IPS-NIHi7 (cell line): ENCODE measurements at regions not wholly inside any gene's neighbourhood (a gene's known extent, or its start where the extent isn't known, plus 50 kb on each side); places are given as distances from the start of the nearest gene placed in this dataset.

Experiments used
- DNase-seq: peaks from one replicate; pipeline ENCODE4 v3.0.0; 2012; ENCODE audit warnings: mixed read lengths; ENCODE audit errors: extremely low spot score

DNA sequence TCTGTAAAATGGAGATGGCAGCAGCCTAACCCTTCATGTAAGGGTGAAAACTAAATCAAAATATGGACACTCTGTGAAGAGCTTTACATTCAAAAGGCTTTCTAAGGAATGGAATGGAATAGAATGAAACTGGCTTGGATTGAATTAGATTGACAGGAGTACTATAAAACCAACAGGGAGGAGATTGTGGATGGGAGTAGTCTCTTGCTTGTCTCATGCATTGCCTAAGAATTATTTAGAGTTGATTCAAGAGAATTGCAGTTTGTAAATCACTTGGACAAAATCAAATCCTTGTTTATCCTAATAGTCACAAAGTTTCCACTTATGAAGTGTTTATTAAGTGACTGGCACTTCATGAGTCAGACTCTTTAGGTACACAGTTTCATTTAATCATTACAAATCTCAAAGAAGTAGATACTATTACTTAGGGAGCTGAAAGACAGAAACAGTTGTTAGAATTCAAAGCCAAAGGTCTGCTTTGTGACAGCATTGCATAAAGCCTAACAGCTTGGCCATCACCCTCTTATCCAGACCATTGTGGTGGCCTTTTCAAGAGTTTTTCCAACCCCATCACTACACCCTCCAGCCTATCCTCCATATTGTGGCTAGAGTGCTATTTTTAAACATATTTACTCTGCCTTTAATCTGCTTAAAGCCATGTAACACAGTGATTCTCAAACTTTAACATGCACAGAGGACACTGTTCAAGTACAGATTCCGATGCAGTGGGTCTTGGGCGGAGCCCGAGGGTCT is 91.9 kb upstream of the GHITM start:
- no peak for DNase-seq

DNA sequence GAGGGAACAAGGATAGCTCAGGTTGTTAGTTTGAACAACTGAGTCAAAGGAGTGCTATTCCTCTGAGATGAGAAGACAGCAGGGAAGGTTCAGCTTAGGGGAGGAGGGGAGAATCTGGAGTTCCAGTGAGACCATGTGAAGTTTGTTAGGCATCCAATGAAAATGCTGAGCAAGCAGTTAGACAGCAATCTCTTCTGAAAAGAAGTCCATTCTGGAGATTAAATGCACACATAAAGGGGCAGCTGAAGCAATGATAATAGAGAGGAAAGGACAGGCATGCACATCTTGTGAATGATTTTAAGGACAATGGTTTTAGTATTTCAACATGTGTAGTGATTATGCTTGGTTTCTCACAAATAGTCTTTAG is 89.7 kb upstream of the GHITM start:
- no peak for DNase-seq

DNA sequence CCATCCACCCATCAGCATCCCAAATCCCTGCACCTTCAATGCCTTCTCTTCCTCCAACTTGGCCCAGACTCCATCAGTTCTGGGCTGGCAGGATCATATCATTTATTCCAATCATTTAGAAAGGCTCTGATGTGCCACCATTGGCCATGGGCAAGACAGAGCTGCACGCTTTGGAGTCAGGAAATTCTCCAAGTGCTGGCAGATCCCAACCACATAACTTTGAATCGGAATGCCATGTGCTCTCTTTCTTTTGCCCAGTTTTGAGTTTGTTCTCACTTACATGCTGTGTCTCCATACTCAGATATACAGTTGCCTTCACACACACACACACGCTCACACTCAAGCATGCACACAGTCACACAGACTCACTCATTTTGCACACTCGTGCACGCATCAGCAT is 85.7 kb upstream of the GHITM start:
- no peak for DNase-seq

DNA sequence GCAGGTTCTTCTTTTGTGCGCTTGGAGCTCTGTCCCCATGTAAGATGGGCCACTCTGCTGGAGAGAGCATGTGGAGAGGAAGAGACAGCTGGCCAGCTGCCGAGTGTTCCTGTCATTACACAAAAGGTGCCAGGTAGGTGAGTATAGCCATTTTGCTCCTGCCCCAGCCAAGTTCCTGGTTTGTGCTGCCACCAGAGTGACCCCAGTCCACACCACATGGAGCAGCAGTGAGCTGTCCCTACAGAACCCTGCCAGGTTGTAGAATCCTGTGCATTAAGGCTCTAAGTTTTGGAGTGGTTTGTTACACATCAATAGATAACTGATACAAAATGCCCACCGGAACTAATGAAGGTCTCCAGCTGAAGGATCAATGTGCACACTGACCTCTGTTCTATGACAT is 84.6 kb upstream of the GHITM start:
- DNase-seq = no peak

DNA sequence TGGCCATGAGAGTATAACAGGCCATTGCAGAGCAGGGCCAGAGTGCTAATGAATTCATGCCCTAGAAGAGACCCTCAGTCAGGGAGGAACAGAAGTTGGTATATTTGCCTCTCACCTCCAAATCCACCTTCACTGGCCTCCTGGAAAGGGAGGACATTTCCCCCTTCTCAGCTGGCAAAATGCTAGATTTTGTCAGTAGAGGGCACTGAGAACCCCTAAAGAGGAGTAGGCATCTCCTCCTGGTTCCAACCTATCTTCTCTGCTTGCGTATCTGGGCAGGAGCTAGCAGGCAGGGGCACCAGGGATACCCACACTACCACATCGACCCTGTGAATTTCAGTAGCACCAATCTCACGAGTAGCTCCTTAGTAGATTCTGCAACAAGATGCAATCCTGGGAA is 79.8 kb upstream of the GHITM start:
- no peak for DNase-seq

DNA sequence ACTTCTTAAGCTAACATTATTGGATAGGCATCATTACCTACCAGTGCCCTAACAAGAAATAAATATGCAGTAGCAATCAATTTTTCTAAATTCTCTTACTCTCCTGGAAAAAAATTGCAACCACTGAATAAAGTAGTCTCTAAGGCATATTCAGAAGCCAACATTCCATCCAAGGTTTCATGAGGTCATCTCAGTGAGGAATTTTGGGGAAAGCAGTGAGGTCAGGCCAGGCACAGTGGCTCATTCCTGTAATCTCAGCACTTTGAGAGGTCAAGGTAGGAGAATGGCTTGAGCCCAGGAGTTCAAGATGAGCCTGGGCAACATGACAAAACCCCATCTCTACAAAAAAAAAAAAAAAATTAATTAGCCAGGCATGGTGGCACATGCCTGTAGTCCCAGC is 75.9 kb upstream of the GHITM start:
- no peak for DNase-seq

DNA sequence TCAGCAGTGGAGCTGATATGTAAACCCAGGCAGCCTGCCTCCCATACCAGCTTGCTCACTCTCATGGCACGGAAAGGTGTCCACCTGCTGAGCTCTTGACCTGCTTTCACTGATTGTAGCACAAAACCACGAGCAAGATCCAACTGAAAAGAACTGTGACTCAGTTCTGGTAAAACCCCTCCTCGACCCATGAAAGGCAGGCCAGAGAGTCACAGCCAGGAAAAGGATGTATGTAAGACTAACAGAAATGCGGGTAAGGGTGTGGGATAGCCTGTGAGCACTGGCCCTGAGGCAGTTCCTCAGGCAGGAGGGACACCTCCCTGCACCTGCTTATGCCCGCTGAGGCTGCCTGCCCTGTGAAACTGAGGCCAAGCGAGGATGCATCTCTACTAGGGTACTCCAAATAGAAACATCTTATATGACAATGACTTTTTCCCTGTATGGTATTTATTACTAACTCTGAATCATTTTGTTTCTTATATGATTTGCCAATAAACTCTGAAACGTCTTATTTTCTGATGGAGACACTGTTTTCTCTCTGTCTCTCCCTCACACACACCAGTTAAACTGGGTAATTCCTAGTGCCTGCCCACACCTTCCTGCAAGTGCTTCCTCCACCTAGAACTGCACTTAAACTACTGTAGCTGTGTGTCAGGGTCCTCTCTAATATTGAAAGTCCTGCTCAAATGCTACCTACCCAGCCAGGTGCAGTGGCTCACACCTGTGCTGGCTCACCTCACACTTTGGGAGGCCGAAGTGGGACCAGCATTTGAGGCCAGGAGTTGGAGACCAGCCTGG is 73.3 kb upstream of the GHITM start:
- no peak for DNase-seq

DNA sequence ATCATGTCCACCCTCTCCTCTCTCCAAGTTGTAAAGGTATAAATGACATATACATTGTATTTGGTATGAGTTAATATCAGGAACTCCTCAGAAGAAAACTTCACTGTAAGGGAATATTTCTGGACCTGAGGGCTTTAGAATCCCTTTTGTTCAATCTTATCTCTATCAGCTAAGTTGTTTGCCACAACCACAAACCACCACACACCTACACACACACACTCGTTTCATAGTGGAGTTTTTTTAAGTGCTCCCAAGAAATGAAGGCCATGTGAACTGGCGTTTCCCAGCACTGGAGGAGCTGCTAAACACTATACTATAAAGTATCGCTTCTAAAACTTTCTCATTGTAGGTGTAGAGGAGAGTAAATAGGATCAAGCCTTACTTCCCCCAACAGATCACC is 64.8 kb upstream of the GHITM start:
- no peak for DNase-seq

DNA sequence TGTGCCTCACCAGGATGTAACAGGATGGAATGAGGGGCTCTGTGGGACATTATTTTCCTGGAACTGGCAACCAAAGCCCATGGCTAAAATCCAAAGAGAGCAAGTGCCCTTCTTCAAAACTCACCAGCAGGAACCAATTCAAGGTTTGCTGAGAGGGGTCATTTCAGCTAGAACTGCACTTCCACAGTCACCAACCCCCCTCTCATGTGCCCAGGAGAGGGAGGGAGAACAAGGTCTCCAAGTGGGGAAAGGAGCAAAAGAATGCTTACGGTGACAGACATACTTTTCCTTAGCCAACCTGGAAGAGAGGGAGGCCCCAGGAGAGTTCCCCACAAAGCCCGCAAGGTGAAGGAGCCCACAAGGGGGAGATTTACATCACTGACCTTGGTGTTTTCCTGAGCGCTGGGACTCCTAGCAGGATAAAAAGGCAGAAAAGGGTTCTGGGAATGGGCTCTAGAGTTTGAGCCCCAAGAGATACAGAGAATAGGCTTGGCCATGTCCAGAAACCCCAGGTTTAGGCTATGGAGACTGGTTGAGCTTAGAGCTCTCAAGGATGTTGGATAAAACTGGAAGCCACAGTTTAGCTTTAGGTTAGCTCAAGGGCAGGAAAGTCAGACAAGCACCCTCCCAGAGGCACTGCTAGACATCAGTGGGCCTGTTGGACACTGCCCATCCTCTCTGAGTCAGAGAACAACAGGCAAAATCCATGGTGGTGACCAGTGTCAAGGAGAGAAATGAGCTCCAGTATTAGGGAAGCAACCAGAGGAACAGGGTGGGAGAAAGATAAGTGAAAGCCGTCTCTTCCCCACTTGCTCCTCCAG is 63.9 kb upstream of the GHITM start:
- peak; percentile 26 for DNase-seq

DNA sequence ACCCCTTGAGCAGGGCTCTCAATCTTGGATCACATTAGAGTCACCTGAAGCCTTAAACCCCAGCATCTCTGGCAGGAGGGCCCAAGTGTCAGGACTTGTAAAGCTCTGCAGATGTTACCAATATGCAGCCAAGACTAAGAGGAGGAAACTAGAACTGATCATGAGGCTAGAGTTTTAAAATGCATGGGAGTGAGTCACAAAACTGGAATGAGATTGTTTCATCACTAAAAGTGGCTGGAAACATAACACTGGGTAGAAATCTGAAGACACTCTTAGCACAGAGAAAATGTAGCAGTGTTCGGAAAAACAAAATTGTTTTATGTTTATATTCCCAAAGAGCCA is 63.3 kb upstream of the GHITM start:
- no peak for DNase-seq

DNA sequence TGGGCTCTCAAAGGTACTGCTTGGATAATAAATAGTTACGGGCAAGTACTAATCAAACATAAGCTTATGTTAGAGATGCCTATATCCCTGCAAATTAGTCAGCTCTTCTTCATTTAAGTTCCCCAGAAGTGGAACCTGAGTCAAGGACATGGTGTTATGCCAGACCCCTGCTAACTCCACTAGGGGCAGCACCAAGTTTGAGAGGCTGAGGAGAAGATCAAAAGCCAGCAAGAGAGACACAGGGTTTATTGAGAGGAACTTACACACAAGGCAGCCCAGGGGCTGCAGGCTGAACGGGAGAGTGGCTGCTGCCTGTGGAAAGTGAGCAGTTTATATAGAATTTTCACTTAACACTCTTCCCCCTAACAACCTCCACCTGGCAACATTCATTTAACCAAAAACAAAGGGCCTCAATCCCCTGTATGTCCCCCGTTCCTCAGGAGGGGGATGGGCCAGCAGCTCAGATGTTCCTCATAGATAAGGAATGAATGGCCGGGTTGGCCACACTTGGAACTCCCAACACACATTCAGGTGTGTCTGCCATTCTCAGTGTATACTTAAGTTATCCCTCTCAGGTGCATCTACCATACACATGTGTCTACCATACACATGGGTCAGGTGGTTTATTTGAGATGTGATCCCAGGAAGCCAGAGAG is 62.6 kb upstream of the GHITM start:
- peak; percentile 75 for DNase-seq

DNA sequence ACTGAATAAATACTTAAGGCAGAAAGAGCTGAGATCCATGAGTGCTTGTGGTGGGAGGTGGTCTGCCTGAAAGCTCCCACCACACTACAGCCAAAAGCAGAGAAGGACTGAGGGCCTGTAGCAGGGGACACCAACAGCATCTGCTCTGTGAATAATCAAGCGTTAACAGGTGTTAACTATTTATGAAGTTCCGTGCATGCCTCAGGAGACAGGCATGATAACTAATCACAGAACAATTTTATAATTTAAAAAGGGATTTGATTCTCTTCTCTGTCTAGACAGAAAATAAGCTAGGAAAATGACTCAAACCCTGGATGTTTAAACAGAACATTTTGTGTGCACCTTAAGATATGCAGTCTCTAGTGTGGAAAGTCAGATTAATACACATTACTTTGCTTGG is 61.5 kb upstream of the GHITM start:
- no peak for DNase-seq

DNA sequence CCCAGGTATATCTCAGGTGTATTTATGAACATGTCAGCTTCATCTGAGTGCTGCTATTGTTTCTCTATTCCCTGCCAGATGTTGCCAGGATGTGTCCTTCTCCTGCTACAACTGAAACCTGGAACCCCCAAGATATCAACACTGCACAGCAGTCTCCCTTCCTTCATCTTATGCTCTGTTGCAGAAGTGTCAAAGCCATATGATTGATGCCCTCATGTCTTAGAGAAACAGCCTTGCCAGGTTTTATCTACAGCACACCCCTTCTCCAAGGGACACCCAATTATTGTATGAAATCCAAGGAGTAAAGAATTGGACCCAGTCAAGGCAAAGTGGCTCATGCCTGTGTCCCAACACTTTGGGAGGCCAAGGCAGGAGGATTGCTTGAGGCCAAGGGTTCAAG is 60.5 kb upstream of the GHITM start:
- DNase-seq = no peak

DNA sequence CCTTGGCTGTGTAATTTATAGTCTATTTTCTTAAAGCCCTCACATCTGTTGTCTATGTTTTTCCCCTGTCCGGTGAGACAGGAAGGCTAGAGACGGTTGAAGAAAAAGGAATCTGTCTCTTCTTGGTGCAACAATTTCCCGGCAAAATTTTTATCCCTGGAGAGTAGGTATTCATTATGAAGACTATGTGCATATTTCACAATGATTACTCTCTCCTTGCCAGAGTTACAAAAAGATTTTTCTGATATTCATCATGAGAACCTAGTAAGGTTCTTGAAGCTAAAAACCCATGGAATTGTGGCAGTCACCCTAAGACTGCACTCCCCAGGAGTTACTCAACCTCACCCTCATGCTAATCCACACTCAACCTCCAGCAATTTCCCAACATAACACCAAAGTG is 55.0 kb upstream of the GHITM start:
- no peak for DNase-seq

DNA sequence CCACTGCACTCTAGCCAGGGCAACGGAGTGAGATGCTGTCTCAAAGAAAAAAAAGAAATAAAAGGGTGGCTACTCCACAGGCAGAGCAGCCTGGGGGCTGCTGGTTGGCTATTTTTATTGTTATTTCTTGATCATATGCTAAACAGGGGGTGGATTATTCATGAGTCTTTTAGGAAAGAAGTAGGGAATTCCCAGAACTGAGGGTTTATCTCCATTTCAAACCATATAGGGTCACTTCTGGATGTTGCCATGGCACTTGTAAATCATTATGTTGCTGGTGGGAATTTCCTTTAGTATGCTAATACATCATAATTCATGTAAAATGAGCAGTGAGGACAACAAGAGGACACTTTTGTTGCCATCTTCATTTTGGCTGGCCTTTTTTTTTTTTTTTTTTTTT is 52.1 kb upstream of the GHITM start:
- DNase-seq = no peak

DNA sequence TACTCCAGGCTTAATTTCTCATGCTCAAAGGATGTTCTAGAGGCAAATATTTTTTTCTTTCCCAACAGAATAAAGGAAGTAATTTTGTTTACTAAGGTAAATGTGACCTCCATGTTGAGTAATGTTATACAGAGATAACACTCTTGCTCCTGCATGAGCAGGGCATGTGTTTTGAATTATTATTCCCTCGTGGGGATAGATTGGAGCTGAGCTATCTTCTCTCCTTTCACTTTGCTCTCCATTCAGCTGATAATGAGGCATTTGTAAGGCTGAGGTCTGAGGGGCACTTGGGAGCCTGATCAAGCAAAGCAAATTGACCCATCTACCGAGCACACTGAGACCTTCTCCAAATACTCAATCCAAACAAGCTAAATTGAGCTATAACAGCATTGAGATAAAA is 50.7 kb upstream of the GHITM start:
- DNase-seq = no peak

DNA sequence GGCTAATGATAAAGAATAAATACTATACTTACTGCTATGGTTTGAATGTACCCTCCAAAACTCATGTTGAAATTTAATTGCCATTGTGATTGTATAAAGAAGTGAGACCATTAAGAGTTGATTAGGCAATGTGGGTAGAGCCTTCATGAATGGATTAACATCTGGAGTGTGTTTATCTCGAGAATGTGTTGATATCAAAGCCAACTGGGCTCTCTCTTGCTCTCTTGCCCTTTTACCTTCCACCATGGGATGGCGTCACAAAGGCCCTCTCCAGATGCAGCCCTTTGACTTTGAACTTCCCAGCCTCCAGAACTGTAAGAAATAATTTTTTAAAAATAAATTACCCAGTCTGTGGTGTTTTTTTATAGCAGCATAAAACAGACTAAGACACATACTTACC is 50.1 kb upstream of the GHITM start:
- no peak for DNase-seq
